ENCODE measurements at regions not wholly inside any gene's neighbourhood (a gene's known extent, or its start where the extent isn't known, plus 50 kb on each side); places are given as distances from the start of the nearest gene placed in this dataset.

DNA sequence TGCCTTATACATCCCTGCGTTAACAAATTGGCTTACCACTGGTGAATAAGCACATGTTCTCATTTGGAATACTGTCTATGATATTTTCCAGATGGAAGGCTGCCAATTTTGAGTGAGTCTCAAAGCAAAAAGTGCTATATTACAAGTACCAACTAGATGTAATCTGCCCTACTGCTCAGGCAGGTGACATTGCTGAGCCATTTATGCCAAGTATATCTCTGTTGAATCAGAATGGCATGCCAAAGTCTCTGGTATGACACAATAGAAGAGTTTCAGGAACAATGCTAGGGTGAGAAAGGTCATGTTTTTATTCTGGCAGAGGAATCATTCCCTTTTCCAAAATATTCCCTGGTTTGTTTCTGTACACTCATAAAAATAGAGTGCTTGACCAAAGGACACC, 356.5 kb downstream of the CDH9 start:
- H3K36me3 Mint-ChIP-seq (ENCODE audit: low read depth) = no peaks in the 10 kb centered on the region
- intact Hi-C loops (cut with DNase I, micrococcal nuclease) = no loop called here
- ChIA-PET CTCF (no interaction called here), POLR2A (no interaction called here)
- no peak overlapping the region for H3K27ac Mint-ChIP-seq
- ATAC-seq (ENCODE audit: poor library complexity) (no peak), DNase-seq (no peak)
- H3K27me3 ChIP-seq (ENCODE audit: control insufficient read depth in 1 of 2, insufficient read depth in 2 of 2, low read length in 2 of 2) = no peaks in the 10 kb centered on the region
- no peaks in the 10 kb centered on the region for H3K36me3 ChIP-seq (ENCODE audit: insufficient read depth, low read length)
- no peak overlapping the region for H3K4me3 Mint-ChIP-seq
- H3K4me3 ChIP-seq (ENCODE audit: low read length) = no peak overlapping the region
- H3K4me1 ChIP-seq (ENCODE audit: insufficient read depth, low read length) = no peaks in the 10 kb centered on the region
- no peak overlapping the region for H3K27ac ChIP-seq (ENCODE audit: low read depth in 1 of 2, low read length in 2 of 2)
- peaks cover 23% of the 10 kb centered on the region for H3K9me3 Mint-ChIP-seq
- peaks cover 0 to 6% of the 10 kb centered on the region in 2 experiments for H3K9me3 ChIP-seq (ENCODE audit: control insufficient read depth in 1 of 2, insufficient read depth in 1 of 2, low read length in 2 of 2)
- no peaks in the 10 kb centered on the region for H3K27me3 Mint-ChIP-seq
- TF ChIP-seq, protein P1, sequence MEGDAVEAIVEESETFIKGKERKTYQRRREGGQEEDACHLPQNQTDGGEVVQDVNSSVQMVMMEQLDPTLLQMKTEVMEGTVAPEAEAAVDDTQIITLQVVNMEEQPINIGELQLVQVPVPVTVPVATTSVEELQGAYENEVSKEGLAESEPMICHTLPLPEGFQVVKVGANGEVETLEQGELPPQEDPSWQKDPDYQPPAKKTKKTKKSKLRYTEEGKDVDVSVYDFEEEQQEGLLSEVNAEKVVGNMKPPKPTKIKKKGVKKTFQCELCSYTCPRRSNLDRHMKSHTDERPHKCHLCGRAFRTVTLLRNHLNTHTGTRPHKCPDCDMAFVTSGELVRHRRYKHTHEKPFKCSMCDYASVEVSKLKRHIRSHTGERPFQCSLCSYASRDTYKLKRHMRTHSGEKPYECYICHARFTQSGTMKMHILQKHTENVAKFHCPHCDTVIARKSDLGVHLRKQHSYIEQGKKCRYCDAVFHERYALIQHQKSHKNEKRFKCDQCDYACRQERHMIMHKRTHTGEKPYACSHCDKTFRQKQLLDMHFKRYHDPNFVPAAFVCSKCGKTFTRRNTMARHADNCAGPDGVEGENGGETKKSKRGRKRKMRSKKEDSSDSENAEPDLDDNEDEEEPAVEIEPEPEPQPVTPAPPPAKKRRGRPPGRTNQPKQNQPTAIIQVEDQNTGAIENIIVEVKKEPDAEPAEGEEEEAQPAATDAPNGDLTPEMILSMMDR (IDR thresholded peaks at IDR 0.05) = no peak
- H3K4me1 Mint-ChIP-seq (ENCODE audit: low read depth) = no peaks in the 10 kb centered on the region

DNA sequence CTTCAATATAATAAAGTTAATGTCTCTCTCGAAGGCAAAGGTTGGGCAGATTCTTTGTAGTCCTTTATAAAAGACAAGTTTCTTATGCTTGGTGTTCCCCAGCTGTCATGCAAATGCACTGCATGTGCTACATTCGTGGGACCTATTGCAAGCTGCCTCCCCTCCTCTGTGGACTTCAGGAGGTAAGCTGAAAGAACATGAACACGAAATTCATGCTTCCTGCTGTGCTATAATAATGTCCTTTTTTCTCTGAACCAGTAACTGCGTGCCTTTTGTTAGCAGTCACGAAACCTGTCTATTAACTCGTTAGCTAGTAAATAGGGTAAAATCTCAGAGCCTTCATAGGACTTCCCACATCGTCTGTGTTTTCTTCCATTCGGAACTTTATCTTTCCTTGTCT, 363.5 kb downstream of the CDH9 start:
- POLR2A ChIA-PET = no interaction called here
- Mint-ChIP-seq H3K9me3 (peaks cover 6% of the 10 kb centered on the region), H3K36me3 (ENCODE audit: low read depth) (no peaks in the 10 kb centered on the region), H3K4me3 (no peak overlapping the region), H3K27ac (no peak overlapping the region), H3K27me3 (no peaks in the 10 kb centered on the region), H3K4me1 (ENCODE audit: low read depth) (no peaks in the 10 kb centered on the region)
- DNase-seq (no peak), ATAC-seq (ENCODE audit: poor library complexity) (no peak)
- H3K36me3 ChIP-seq (ENCODE audit: insufficient read depth, low read length) = no peaks in the 10 kb centered on the region
- intact Hi-C loops (cut with DNase I, micrococcal nuclease) = no loop called here
- H3K4me3 ChIP-seq (ENCODE audit: low read length) = no peak overlapping the region
- no peaks in the 10 kb centered on the region for H3K27me3 ChIP-seq (ENCODE audit: control insufficient read depth in 1 of 2, insufficient read depth in 2 of 2, low read length in 2 of 2)
- H3K4me1 ChIP-seq (ENCODE audit: insufficient read depth, low read length) = no peaks in the 10 kb centered on the region
- H3K9me3 ChIP-seq (ENCODE audit: control insufficient read depth in 1 of 2, insufficient read depth in 1 of 2, low read length in 2 of 2) = peaks cover 0 to 3% of the 10 kb centered on the region in 2 experiments
- TF ChIP-seq, protein P1 (IDR thresholded peaks at IDR 0.05) = no peak
- H3K27ac ChIP-seq (ENCODE audit: low read depth in 1 of 2, low read length in 2 of 2) = no peak overlapping the region
- CTCF ChIA-PET = no interaction called here

DNA sequence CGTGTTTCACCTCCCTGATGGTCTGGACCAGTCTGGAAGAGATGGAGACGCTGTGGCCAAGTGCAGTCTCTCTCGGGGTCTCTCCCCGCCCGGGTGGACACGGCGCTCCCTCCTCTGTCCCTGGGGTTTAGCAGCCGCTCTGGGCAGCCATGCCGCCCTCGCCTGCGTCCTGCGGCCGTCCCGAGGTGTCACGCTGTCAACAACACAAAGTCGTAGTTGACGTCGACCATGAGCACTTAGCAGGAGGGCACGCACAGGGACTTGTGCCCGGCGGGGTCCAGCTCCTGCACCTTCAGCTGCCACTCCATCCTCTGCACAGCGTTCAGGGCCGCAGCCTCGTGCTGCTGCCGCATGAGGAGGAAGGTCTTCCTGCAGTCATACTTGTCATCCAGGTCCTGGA, 368.9 kb downstream of the CDH9 start:
- Mint-ChIP-seq H3K27me3 (no peaks in the 10 kb centered on the region), H3K9me3 (peaks cover 2% of the 10 kb centered on the region), H3K36me3 (ENCODE audit: low read depth) (no peaks in the 10 kb centered on the region), H3K4me1 (ENCODE audit: low read depth) (no peaks in the 10 kb centered on the region), H3K27ac (no peak overlapping the region), H3K4me3 (no peak overlapping the region)
- Histone ChIP-seq H3K27ac (ENCODE audit: low read depth in 1 of 2, low read length in 2 of 2) (no peak overlapping the region), H3K36me3 (ENCODE audit: insufficient read depth, low read length) (no peaks in the 10 kb centered on the region), H3K27me3 (ENCODE audit: control insufficient read depth in 1 of 2, insufficient read depth in 2 of 2, low read length in 2 of 2) (no peaks in the 10 kb centered on the region), H3K4me1 (ENCODE audit: insufficient read depth, low read length) (no peaks in the 10 kb centered on the region), H3K4me3 (ENCODE audit: low read length) (no peak overlapping the region), H3K9me3 (ENCODE audit: control insufficient read depth in 1 of 2, insufficient read depth in 1 of 2, low read length in 2 of 2) (peaks cover 0 to 11% of the 10 kb centered on the region in 2 experiments)
- POLR2A ChIA-PET = no interaction called here
- ATAC-seq (ENCODE audit: poor library complexity) = no peak
- no peak for DNase-seq
- CTCF ChIA-PET = no interaction called here
- TF ChIP-seq, protein P1 (IDR thresholded peaks at IDR 0.05) = no peak
- intact Hi-C loops (cut with DNase I, micrococcal nuclease) = no loop called here

Measured in CD4-positive, alpha-beta T cell (primary cell).